ENCODE measurements at regions not wholly inside any gene's neighbourhood (a gene's known extent, or its start where the extent isn't known, plus 50 kb on each side); places are given as distances from the start of the nearest gene placed in this dataset.

GRCh38 chr16:80298676-80299075 is 242.1 kb upstream of the DYNLRB2 start:
- DNase-seq: no peak

- DNase-seq: no peak
Observed at GRCh38 chr16:80296034-80296433, 244.8 kb upstream of the DYNLRB2 start.

- DNase-seq: no peak
Observed at GRCh38 chr16:80294172-80294571, 246.6 kb upstream of the DYNLRB2 start.

GRCh38 chr16:80288616-80289015 is 252.2 kb upstream of the DYNLRB2 start:
- DNase-seq: no peak

- DNase-seq: no peak
Observed at GRCh38 chr16:80287674-80288073, 253.1 kb upstream of the DYNLRB2 start.

GRCh38 chr16:80285104-80285503 is 255.7 kb upstream of the DYNLRB2 start:
- no peak for DNase-seq

GRCh38 chr16:80283466-80284392 is 257.1 kb upstream of the DYNLRB2 start:
- no peak for DNase-seq

- no peak for DNase-seq
Observed at GRCh38 chr16:80280557-80280956, 260.2 kb upstream of the DYNLRB2 start.

GRCh38 chr16:80279656-80280055 is 261.1 kb upstream of the DYNLRB2 start:
- DNase-seq: no peak

GRCh38 chr16:80277182-80277581 is 263.6 kb upstream of the DYNLRB2 start:
- no peak for DNase-seq

GRCh38 chr16:80274576-80275191 is 266.1 kb upstream of the DYNLRB2 start:
- no peak for DNase-seq

- DNase-seq: no peak
Observed at GRCh38 chr16:80273635-80274538, 266.9 kb upstream of the DYNLRB2 start.

- DNase-seq: no peak
Observed at GRCh38 chr16:80265624-80266306, 275.0 kb upstream of the DYNLRB2 start.

- no peak for DNase-seq
Observed at GRCh38 chr16:80263848-80264694, 276.7 kb upstream of the DYNLRB2 start.

- DNase-seq: no peak
Observed at GRCh38 chr16:80263181-80263823, 277.5 kb upstream of the DYNLRB2 start.

GRCh38 chr16:80260906-80261311 is 279.9 kb upstream of the DYNLRB2 start:
- DNase-seq: no peak

- no peak for DNase-seq
Observed at GRCh38 chr16:80259290-80259805, 281.4 kb upstream of the DYNLRB2 start.

- no peak for DNase-seq
Observed at GRCh38 chr16:80258407-80258806, 282.4 kb upstream of the DYNLRB2 start.

GRCh38 chr16:80254970-80255369 is 285.8 kb upstream of the DYNLRB2 start:
- DNase-seq: no peak

- no peak for DNase-seq
Observed at GRCh38 chr16:80253741-80254140, 287.1 kb upstream of the DYNLRB2 start.

GRCh38 chr16:80250381-80250780 is 290.4 kb upstream of the DYNLRB2 start:
- DNase-seq: no peak

All from CD4-positive, alpha-beta T cell treated with Interleukin-4 for 1 hour (primary cell).